K562 (cell line): ENCODE measurements at regions not wholly inside any gene's neighbourhood (a gene's known extent, or its start where the extent isn't known, plus 50 kb on each side); places are given as distances from the start of the nearest gene placed in this dataset.

Experiments
- ATAC-seq: fragments of 200-7000 bp; cut with Tn5 transposase; 3 replicates; pipeline ENCODE4 v1.9.1; 2020; ENCODE audit warnings: moderate library complexity
- BruUV-seq: library from RNA; stranded (reverse); fragments of 400-500 nt; replicated peaks from 2 replicates; lab custom pipeline; 2021; lab: Mats Ljungman, UMichigan
- CTCF ChIA-PET: fragments of 300-600 bp; formaldehyde crosslinking; extraction: SDS; loops from one replicate; lab custom pipeline; 2021; ENCODE audit warnings: low intra/inter-chr PET ratio; lab: Yijun Ruan, JAX
- POLR2A ChIA-PET: fragments of 300-600, 350-650 bp; sonication (Branson Sonifier 250); formaldehyde crosslinking; extraction: SDS; loops from one replicate; lab custom pipeline; 2021; ENCODE audit warnings: antibody characterized with exemption, inconsistent platforms; lab: Yijun Ruan, JAX
- DNase-seq, 4 experiments: peaks; one replicate each; pipeline versions ENCODE4 v3.0.0 to v3.0.0-alpha.2; 2011 to 2018; ENCODE audit warnings: low spot score in 3 of 4, mixed read lengths in 3 of 4; ENCODE audit errors: extremely low read depth in 1 of 4
- FAIRE-seq: peaks from 2 replicates; lab custom pipeline; 2011; peaks lifted over from hg19 to GRCh38; lab: Jason Lieb, UNC
- H2AFZ ChIP-seq: 2 replicates; pipeline ENCODE4 v1.6.0; 2011; ENCODE audit warnings: low read depth, low read length, control low read depth, inconsistent platforms
- H3K27ac ChIP-seq: fragments of 200-600 bp; 3 replicates; pipeline ENCODE4 v1.8.0; 2011; ENCODE audit warnings: low read depth, mild to moderate bottlenecking, control low read depth, inconsistent platforms, low read length, moderate library complexity, mixed read lengths; ENCODE audit errors: extremely low read depth
- H3K27me3 ChIP-seq, 2 experiments: fragments of 300-600 bp in 1 of 2; 2 replicates in 1 of 2; 3 replicates in 1 of 2; pipeline versions ENCODE4 v1.6.0 to v1.8.0; 2011; ENCODE audit warnings: inconsistent platforms in 2 of 2, low read length in 2 of 2, mild to moderate bottlenecking in 1 of 2, mixed read lengths in 1 of 2, moderate library complexity in 1 of 2; ENCODE audit not compliant: control insufficient read depth in 2 of 2, insufficient read depth in 2 of 2
- H3K36me3 ChIP-seq: fragments of 300-600 bp; 3 replicates; pipeline ENCODE4 v1.8.0; 2011; ENCODE audit warnings: mild to moderate bottlenecking, low read length, inconsistent platforms; ENCODE audit not compliant: control insufficient read depth, insufficient read depth
- H3K4me1 ChIP-seq, 2 experiments: fragments of 200-600 bp in 1 of 2; replicated peaks in 1 of 2; 2 replicates in 1 of 2; 3 replicates in 1 of 2; pipeline versions ENCODE4 v1.5.1 to v1.8.0; 2011; ENCODE audit warnings: inconsistent platforms in 2 of 2, low read length in 2 of 2, mild to moderate bottlenecking in 1 of 2, mixed read lengths in 1 of 2, moderate library complexity in 1 of 2; ENCODE audit not compliant: control insufficient read depth in 2 of 2, insufficient read depth in 2 of 2
- H3K4me2 ChIP-seq: 2 replicates; pipeline ENCODE4 v1.6.1; 2011; ENCODE audit warnings: low read length, control low read depth, inconsistent platforms, mixed read lengths; ENCODE audit not compliant: insufficient read depth
- H3K4me3 ChIP-seq: fragments of 200-600 bp; sonication (generic), shearing (Covaris generic); 2 replicates; pipeline ENCODE4 v1.5.1; 2016; ENCODE audit warnings: control low read depth, inconsistent platforms
- H3K79me2 ChIP-seq: fragments of 200-600 bp; 3 replicates; pipeline ENCODE4 v1.8.0; 2011; ENCODE audit warnings: low read length, inconsistent platforms; ENCODE audit not compliant: control insufficient read depth, insufficient read depth
- H3K9ac ChIP-seq, 2 experiments: 2 replicates each; pipeline versions ENCODE4 v1.6.0 to v1.6.1; 2011; ENCODE audit warnings: low read depth in 2 of 2, low read length in 2 of 2, control low read depth in 1 of 2, inconsistent platforms in 1 of 2, mild to moderate bottlenecking in 1 of 2, mixed read lengths in 1 of 2; ENCODE audit not compliant: insufficient read depth in 1 of 2
- H3K9me1 ChIP-seq: one replicate; pipeline ENCODE4 v1.6.0; 2011; ENCODE audit warnings: inconsistent platforms, mild to moderate bottlenecking, low read length, moderate library complexity; ENCODE audit not compliant: control insufficient read depth, insufficient read depth
- H3K9me3 ChIP-seq: replicated peaks from 2 replicates; pipeline ENCODE4 v1.5.1; 2011; ENCODE audit warnings: low read depth, low read length, inconsistent platforms; ENCODE audit not compliant: control insufficient read depth, insufficient read depth
- H4K20me1 ChIP-seq: replicated peaks from 2 replicates; pipeline ENCODE4 v1.6.1; 2011; ENCODE audit warnings: low read length, inconsistent platforms, mixed read lengths; ENCODE audit not compliant: control insufficient read depth, insufficient read depth
- ATF7 ChIP-seq: fragments of 450-650 bp; IDR thresholded peaks from 2 replicates; pipeline ENCODE4 v1.7.1; 2014; ENCODE audit warnings: mild to moderate bottlenecking, moderate library complexity
- RHOXF2B ChIP-seq: fragments of 250-450 bp; sonication (Bioruptor Pico); conservative IDR thresholded peaks from 2 replicates; pipeline ENCODE4 v1.5.1; 2021
- SIRT6 ChIP-seq: IDR thresholded peaks from one replicate; pipeline ENCODE4 v1.6.1; 2012; ENCODE audit warnings: low read depth, mild to moderate bottlenecking, control low read depth, inconsistent platforms, low read length, moderate library complexity
- STAG1 ChIP-seq: sonication (generic); formaldehyde crosslinking; IDR thresholded peaks from 2 replicates; pipeline ENCODE4 v1.5.0; 2020; ENCODE audit warnings: missing genetic modification reagents, borderline replicate concordance
- ZSCAN32 ChIP-seq: fragments of 450-650 bp; formaldehyde crosslinking; IDR thresholded peaks from 2 replicates; pipeline ENCODE4 v1.4.0; 2020; ENCODE audit warnings: mild to moderate bottlenecking, moderate library complexity
- WGBS: fragments of 100-300 bp; shearing (Covaris generic); methylation state at CpG from one replicate; pipeline ENCODE4 v1.1.6; 2016; ENCODE audit warnings: low coverage, mixed read lengths; ENCODE audit not compliant: insufficient coverage; ENCODE audit errors: missing lambda C conversion rate; 5-methylcytosine and 5-hydroxymethylcytosine counted together
- in situ Hi-C: fragments of 300-500 bp; cut with MboI; formaldehyde crosslinking; loops from 4 replicates; pipeline ENCODE4 v1.15.0; 2018; ENCODE audit warnings: inconsistent platforms, mixed read lengths
- intact Hi-C: fragments of 100-400 bp; cut with micrococcal nuclease; formaldehyde crosslinking; loops from 2 replicates; pipeline ENCODE4 v1.14.2; 2022
- TF ChIP-seq, protein P1 (sequence below): IDR thresholded peaks from 3 replicates; pipeline ENCODE4 v1.6.1; 2011; ENCODE audit warnings: borderline replicate concordance, mild to moderate bottlenecking; ENCODE audit not compliant: insufficient read length, insufficient read depth

DNA sequence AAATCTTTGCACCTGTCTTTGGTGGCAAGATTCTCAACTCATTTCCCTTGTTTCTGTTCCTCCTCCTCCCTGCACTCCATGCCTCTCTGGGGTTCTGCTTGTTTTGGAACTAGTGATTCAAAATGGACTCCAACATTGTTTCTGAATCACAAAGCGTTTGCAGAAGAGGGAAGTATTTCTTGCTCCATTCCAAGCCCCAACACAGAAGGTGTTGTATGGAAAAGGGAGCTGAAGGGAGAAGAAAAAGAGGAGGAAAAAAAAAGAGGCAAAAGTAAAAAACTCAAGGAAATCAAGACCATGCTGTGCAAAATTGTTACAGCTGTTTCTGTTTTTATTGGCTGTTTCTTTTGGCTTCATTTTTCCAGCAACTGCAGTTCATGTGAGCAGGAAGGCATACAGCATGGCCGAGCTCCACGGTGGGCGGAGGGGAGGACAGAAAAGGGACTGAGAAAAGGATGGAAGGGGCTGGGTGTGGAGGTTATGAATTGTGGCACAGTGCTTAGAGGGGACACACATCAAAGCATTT lies 66.9 kb upstream of the PRL start:
- no peak overlapping the region for H3K27ac ChIP-seq
- no peak overlapping the region for H3K4me3 ChIP-seq
- no peak overlapping the region for H3K9ac ChIP-seq
- H3K9me1 ChIP-seq = no peaks in the 10 kb centered on the region
- no peaks in the 10 kb centered on the region for H3K9me3 ChIP-seq
- H3K79me2 ChIP-seq = no peaks in the 10 kb centered on the region
- H3K4me1 ChIP-seq = no peaks in the 10 kb centered on the region
- TF ChIP-seq STAG1 (CRISPR knock-in tag) (no peak), RHOXF2B (CRISPR knock-in tag) (no peak), SIRT6 (no peak), ZSCAN32 (CRISPR knock-in tag) (no peak), ATF7 (no peak)
- TF ChIP-seq, protein P1, sequence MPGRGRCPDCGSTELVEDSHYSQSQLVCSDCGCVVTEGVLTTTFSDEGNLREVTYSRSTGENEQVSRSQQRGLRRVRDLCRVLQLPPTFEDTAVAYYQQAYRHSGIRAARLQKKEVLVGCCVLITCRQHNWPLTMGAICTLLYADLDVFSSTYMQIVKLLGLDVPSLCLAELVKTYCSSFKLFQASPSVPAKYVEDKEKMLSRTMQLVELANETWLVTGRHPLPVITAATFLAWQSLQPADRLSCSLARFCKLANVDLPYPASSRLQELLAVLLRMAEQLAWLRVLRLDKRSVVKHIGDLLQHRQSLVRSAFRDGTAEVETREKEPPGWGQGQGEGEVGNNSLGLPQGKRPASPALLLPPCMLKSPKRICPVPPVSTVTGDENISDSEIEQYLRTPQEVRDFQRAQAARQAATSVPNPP = no peak
- TF ChIP-seq, all 486 proteins: peak for 0
- Histone ChIP-seq H3K36me3 (no peaks in the 10 kb centered on the region), H4K20me1 (no peaks in the 10 kb centered on the region), H3K4me2 (no peak overlapping the region), H3K27me3 (no peaks in the 10 kb centered on the region), H2AFZ (no peak overlapping the region)
- POLR2A ChIA-PET = interaction anchor here (0.6 to 1.5 kb wide), 3 partner anchors 9 to 1395 kb away, joined by 3 to 5 read pairs (median 3); no protein-coding TSS in a partner anchor
- FAIRE-seq (no peak), DNase-seq (no peak), ATAC-seq (no peak)
- CTCF ChIA-PET = no interaction called here
- BruUV-seq = no TSS peak
- 2% methylated on average over 4 of the region's 4 CpGs for WGBS
- in situ Hi-C loops = no loop called here
- intact Hi-C loops = no loop called here
